ENCODE measurements at regions not wholly inside any gene's neighbourhood (a gene's known extent, or its start where the extent isn't known, plus 50 kb on each side); places are given as distances from the start of the nearest gene placed in this dataset.

- Histone ChIP-seq H3K27ac (ENCODE audit: low read depth in 1 of 2, low read length in 1 of 2) (no peak overlapping the region), H3K9ac (ENCODE audit: insufficient read depth in 1 of 2, low read length in 2 of 2) (no peak overlapping the region), H3K36me3 (ENCODE audit: control insufficient read depth in 4 of 4, insufficient read depth in 4 of 4, low read length in 4 of 4) (no peaks in the 10 kb centered on the region), H3K4me3 (no peak overlapping the region), H3K9me3 (ENCODE audit: control insufficient read depth in 4 of 4, insufficient read depth in 3 of 4, low read length in 3 of 4) (no peaks in the 10 kb centered on the region), H3K27me3 (ENCODE audit: control insufficient read depth in 3 of 3, insufficient read depth in 3 of 3, low read length in 2 of 3) (no peaks in the 10 kb centered on the region), H3K4me1 (ENCODE audit: control insufficient read depth in 5 of 5, insufficient read depth in 5 of 5, low read length in 5 of 5) (peaks cover 0 to 31% (median 3%) of the 10 kb centered on the region in 5 donors)
- no peak for DNase-seq
- ATAC-seq (ENCODE audit: insufficient read depth, low FRiP score), result no peak
- TF ChIP-seq CTCF (IDR thresholded peaks at IDR 0.05; ENCODE audit: control extremely low read depth, extremely low read depth), result no peak
Observed at GRCh38 chr3:98956008-98956407, 54.5 kb upstream of the DCBLD2 start.

GRCh38 chr3:98954791-98955604 is 53.5 kb upstream of the DCBLD2 start:
- H3K27me3 ChIP-seq (ENCODE audit: control insufficient read depth in 3 of 3, insufficient read depth in 3 of 3, low read length in 2 of 3), result no peaks in the 10 kb centered on the region
- TF ChIP-seq CTCF (IDR thresholded peaks at IDR 0.05; ENCODE audit: control extremely low read depth, extremely low read depth), result no peak
- 83 to 88% methylated on average over 3 of the region's 3 CpGs for WGBS, 2 donors
- ATAC-seq (ENCODE audit: insufficient read depth, low FRiP score) (no peak), DNase-seq (peak; percentile 13 to 64 (median 60))
- H3K4me3 ChIP-seq, result no peak overlapping the region
- H3K4me1 ChIP-seq (ENCODE audit: control insufficient read depth in 5 of 5, insufficient read depth in 5 of 5, low read length in 5 of 5), result peaks cover 0 to 31% (median 3%) of the 10 kb centered on the region in 5 donors
- no peak overlapping the region for H3K27ac ChIP-seq (ENCODE audit: low read depth in 1 of 2, low read length in 1 of 2)
- no peaks in the 10 kb centered on the region for H3K36me3 ChIP-seq (ENCODE audit: control insufficient read depth in 4 of 4, insufficient read depth in 4 of 4, low read length in 4 of 4)
- no peak overlapping the region for H3K9ac ChIP-seq (ENCODE audit: insufficient read depth in 1 of 2, low read length in 2 of 2)
- H3K9me3 ChIP-seq (ENCODE audit: control insufficient read depth in 4 of 4, insufficient read depth in 3 of 4, low read length in 3 of 4), result no peaks in the 10 kb centered on the region

GRCh38 chr3:98954242-98954641 is 52.7 kb upstream of the DCBLD2 start:
- TF ChIP-seq CTCF (IDR thresholded peaks at IDR 0.05; ENCODE audit: control extremely low read depth, extremely low read depth), result no peak
- WGBS, 2 donors, result 36 to 70% methylated on average over 1 of the region's 1 CpG
- H3K9me3 ChIP-seq (ENCODE audit: control insufficient read depth in 4 of 4, insufficient read depth in 3 of 4, low read length in 3 of 4), result no peaks in the 10 kb centered on the region
- DNase-seq (peak in 2 of 3 donors; percentile 89 to 90), ATAC-seq (ENCODE audit: insufficient read depth, low FRiP score) (no peak)
- no peaks in the 10 kb centered on the region for H3K27me3 ChIP-seq (ENCODE audit: control insufficient read depth in 3 of 3, insufficient read depth in 3 of 3, low read length in 2 of 3)
- no peak overlapping the region for H3K27ac ChIP-seq (ENCODE audit: low read depth in 1 of 2, low read length in 1 of 2)
- no peaks in the 10 kb centered on the region for H3K36me3 ChIP-seq (ENCODE audit: control insufficient read depth in 4 of 4, insufficient read depth in 4 of 4, low read length in 4 of 4)
- H3K9ac ChIP-seq (ENCODE audit: insufficient read depth in 1 of 2, low read length in 2 of 2), result no peak overlapping the region
- H3K4me3 ChIP-seq, result no peak overlapping the region
- H3K4me1 ChIP-seq (ENCODE audit: control insufficient read depth in 5 of 5, insufficient read depth in 5 of 5, low read length in 5 of 5), result peaks cover 0 to 31% (median 3%) of the 10 kb centered on the region in 5 donors

All from lung (tissue), 11 donors.